Mesodermal cell (in vitro differentiated cells): ENCODE measurements at regions not wholly inside any gene's neighbourhood (a gene's known extent, or its start where the extent isn't known, plus 50 kb on each side); places are given as distances from the start of the nearest gene placed in this dataset.
A peak's percentile ranks its signal among the peaks of the same experiment; 100 is the strongest.
"Not testable (repeated sequence)": the region's sequence is repeated elsewhere in the genome, so short reads cannot be mapped to it uniquely, and the experiment has no call there.

Experiments
- H3K27ac ChIP-seq: 2 replicates; pipeline ENCODE4 v1.7.0; 2013; ENCODE audit warnings: mild to moderate bottlenecking, low read depth, low read length, moderate library complexity; ENCODE audit not compliant: severe bottlenecking
- H3K36me3 ChIP-seq: 2 replicates; pipeline ENCODE4 v1.7.1; 2013; ENCODE audit warnings: mild to moderate bottlenecking, low read length, moderate library complexity; ENCODE audit not compliant: control insufficient read depth, insufficient read depth
- H3K4me1 ChIP-seq: one replicate; pipeline ENCODE4 v1.7.1; 2013; ENCODE audit warnings: mild to moderate bottlenecking, low read length; ENCODE audit not compliant: insufficient read depth, control insufficient read depth, poor library complexity, severe bottlenecking
- H3K4me3 ChIP-seq: 2 replicates; pipeline ENCODE4 v1.7.0; 2013; ENCODE audit warnings: low read length, control low read depth, mild to moderate bottlenecking; ENCODE audit not compliant: insufficient read depth, poor library complexity, severe bottlenecking; ENCODE audit errors: extremely low read depth
- H3K9me3 ChIP-seq: 2 replicates; pipeline ENCODE4 v1.7.1; 2013; ENCODE audit warnings: mild to moderate bottlenecking, low read length, moderate library complexity; ENCODE audit not compliant: control insufficient read depth
- WGBS, 2 experiments: methylation state at CpG; one replicate each; pipeline ENCODE4 v1.1.5; 2013; ENCODE audit warnings: missing lambda C conversion rate in 2 of 2; ENCODE audit not compliant: insufficient coverage in 2 of 2; 5-methylcytosine and 5-hydroxymethylcytosine counted together

- WGBS, 2 experiments = no CpG with 5 or more reads among the region's 2 CpGs
- Histone ChIP-seq H3K9me3 (no peaks in the 10 kb centered on the region), H3K4me1 (no peaks in the 10 kb centered on the region), H3K4me3 (no peak overlapping the region), H3K36me3 (no peaks in the 10 kb centered on the region), H3K27ac (no peak overlapping the region)
Measured at GRCh38 chrX:46208225-46208854, 336.9 kb downstream of the ZNF674 start.

DNA sequence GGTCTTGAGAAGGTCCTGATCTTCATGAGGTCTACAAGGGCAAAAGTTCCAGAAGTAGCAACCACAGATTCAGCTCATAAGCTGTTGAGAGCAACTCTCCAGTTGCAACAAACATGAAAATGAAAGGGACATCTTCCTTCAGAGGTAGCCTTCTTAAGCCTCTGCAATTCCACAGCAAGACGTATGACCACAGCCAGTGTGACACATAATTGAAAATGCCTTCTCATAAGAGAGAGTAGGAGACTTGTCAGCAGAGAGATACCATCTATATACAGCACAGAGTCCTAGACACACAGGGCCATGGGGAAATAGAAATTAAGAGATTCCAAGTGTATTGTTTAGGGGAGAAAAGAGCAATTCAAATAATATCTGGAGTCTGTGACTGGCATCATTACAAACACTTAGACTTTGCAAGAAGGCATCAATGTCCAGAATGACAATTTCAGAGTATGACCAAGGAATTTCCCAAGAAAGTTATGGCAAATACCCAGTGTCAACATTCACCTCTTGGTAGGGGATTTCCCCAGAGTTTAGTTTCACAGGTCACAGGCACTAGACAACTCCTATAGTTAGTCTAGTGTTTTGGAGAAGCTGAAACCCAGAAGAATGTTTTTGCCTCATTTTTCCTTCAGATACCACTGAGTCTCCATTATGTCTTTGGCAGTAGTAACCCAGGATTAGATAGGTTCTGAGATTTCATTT lies 340.3 kb downstream of the ZNF674 start:
- no peak overlapping the region for H3K27ac ChIP-seq
- no peaks in the 10 kb centered on the region for H3K9me3 ChIP-seq
- no peaks in the 10 kb centered on the region for H3K4me1 ChIP-seq
- no peaks in the 10 kb centered on the region for H3K36me3 ChIP-seq
- WGBS, 2 experiments = no CpG with 5 or more reads among the region's 1 CpG
- no peak overlapping the region for H3K4me3 ChIP-seq

DNA sequence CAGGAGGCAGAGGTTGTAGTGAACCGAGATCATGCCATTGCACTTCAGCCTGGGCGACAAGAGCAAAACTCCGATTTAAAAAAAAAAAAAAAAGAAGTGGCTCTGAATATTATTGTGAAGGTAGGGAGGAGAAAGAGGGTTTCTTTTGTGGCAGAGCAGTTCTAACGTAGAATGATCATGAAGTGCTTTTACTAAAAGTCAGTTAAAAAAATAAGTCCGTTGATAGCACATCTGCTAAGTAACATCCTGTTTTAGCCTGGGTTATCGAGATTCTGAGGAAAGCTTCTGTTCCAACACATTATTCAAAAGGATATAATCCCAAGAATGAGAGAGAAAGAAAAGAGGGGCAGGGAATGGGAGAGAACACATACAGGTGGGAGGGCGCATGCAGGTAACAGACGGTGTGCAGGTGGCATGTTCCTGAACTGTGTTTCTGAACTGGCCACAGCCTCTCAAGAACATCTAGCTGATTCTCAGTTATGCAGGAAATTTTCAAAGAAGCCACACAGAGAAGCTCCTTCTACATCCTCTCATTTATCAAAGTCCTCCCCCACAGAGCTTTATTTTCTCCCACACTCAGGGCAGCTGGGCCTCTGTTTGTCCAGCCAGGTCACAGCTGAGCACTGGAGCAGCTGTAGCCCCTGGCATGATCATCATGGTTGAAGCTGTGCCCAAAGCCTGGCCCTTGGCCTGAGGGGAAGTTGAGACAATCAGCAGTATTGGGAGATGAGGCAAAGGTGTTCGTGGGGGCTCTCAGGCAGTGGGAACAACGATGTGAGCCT lies 342.3 kb downstream of the ZNF674 start:
- Histone ChIP-seq H3K9me3 (no peaks in the 10 kb centered on the region), H3K27ac (no peak overlapping the region), H3K4me1 (no peaks in the 10 kb centered on the region), H3K36me3 (no peaks in the 10 kb centered on the region), H3K4me3 (no peak overlapping the region)
- WGBS, 2 experiments = 77 to 94% methylated on average over 2 to 4 of the region's 10 CpGs

- no peaks in the 10 kb centered on the region for H3K4me1 ChIP-seq
- H3K9me3 ChIP-seq = no peaks in the 10 kb centered on the region
- H3K27ac ChIP-seq = no peak overlapping the region
- H3K4me3 ChIP-seq = no peak overlapping the region
- no peaks in the 10 kb centered on the region for H3K36me3 ChIP-seq
- no CpG with 5 or more reads among the region's 1 CpG for WGBS, 2 experiments
Measured at GRCh38 chrX:46200413-46200812, 344.8 kb downstream of the ZNF674 start.

DNA sequence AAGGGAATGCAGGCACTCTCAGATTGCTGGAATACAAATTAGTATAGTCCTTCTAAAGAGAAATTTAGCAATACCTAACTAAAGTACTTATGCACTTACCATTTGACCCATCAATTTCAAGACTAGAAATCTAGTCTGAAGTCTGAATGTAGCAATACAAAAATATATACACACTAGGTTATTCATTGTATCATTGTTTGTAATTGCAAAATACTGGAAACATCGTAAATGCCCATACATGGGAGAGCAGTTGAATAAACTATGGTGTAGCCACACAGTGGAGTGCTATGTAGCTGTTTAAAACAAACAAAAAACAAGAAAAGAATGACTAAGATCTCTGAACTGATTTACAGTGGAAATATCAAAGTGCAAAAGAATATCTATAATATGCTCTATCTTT lies 346.4 kb downstream of the ZNF674 start:
- Histone ChIP-seq H3K4me3 (no peak overlapping the region), H3K9me3 (no peaks in the 10 kb centered on the region), H3K27ac (no peak overlapping the region), H3K4me1 (no peaks in the 10 kb centered on the region), H3K36me3 (no peaks in the 10 kb centered on the region)
- WGBS, 2 experiments = no CpG with 5 or more reads among the region's 1 CpG

GRCh38 chrX:46186811-46187106 lies 358.5 kb downstream of the ZNF674 start:
- not testable (repeated sequence) for H3K9me3 ChIP-seq, H3K36me3 ChIP-seq, H3K27ac ChIP-seq, H3K4me3 ChIP-seq, H3K4me1 ChIP-seq
- no CpG with 5 or more reads among the region's 2 CpGs for WGBS, 2 experiments

- H3K4me3 ChIP-seq = no peak overlapping the region
- WGBS, 2 experiments = 60% methylated on average over 1 of the region's 7 CpGs; no CpG with 5 or more reads in 1 of the 2 experiments
- H3K27ac ChIP-seq = no peak overlapping the region
- no peaks in the 10 kb centered on the region for H3K9me3 ChIP-seq
- no peaks in the 10 kb centered on the region for H3K36me3 ChIP-seq
- no peaks in the 10 kb centered on the region for H3K4me1 ChIP-seq
Measured at GRCh38 chrX:46185923-46186810, 359.1 kb downstream of the ZNF674 start.

- Histone ChIP-seq H3K27ac (no peak overlapping the region), H3K36me3 (no peaks in the 10 kb centered on the region), H3K4me1 (no peaks in the 10 kb centered on the region), H3K4me3 (no peak overlapping the region), H3K9me3 (no peaks in the 10 kb centered on the region)
- WGBS, 2 experiments = no CpG with 5 or more reads among the region's 2 CpGs
Measured at GRCh38 chrX:46184749-46185148, 360.5 kb downstream of the ZNF674 start.

DNA sequence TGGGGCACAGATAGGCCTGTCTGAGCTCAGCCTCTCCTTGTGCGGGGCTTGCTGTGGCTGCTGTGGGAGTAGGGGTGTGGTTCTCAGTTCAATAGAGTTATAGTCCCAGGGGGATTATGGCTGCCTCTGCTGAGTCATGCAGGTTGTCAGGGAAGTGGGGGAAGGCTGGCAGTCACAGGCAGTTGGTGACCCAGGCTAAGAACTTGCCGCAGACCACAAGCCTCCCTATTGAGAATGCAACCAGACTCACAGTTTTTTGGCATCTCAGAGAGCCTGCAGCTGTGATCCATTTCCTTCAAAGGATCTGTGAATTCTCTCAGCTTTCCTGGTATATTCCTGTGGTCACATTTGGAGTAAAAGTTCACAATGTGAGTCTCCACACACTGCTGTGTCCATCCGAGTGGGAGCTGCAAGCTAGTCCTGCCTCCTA lies 364.9 kb downstream of the ZNF674 start:
- 100% methylated on average over 1 of the region's 3 CpGs; no CpG with 5 or more reads in 1 of the 2 experiments for WGBS, 2 experiments
- Histone ChIP-seq H3K9me3 (no peaks in the 10 kb centered on the region), H3K27ac (peak overlapping the region; percentile 16), H3K4me3 (no peak overlapping the region), H3K4me1 (no peaks in the 10 kb centered on the region), H3K36me3 (no peaks in the 10 kb centered on the region)

- Histone ChIP-seq H3K27ac (no peak overlapping the region), H3K9me3 (no peaks in the 10 kb centered on the region), H3K4me1 (no peaks in the 10 kb centered on the region), H3K4me3 (no peak overlapping the region), H3K36me3 (no peaks in the 10 kb centered on the region)
- WGBS, 2 experiments = 85% methylated on average over 2 of the region's 3 CpGs; no CpG with 5 or more reads in 1 of the 2 experiments
Measured at GRCh38 chrX:46179748-46180147, 365.5 kb downstream of the ZNF674 start.
